H1 (cell line): ENCODE measurements at regions not wholly inside any gene's neighbourhood (a gene's known extent, or its start where the extent isn't known, plus 50 kb on each side); places are given as distances from the start of the nearest gene placed in this dataset.

Experiments used
- CTCF ChIA-PET: fragments of 300-600 bp; sonication (Branson Sonifier 250); formaldehyde crosslinking; loops from one replicate; lab custom pipeline; 2021; ENCODE audit not compliant: partially characterized antibody; lab: Charles Lee
- POLR2A ChIA-PET: fragments of 300-600 bp; sonication (Branson Sonifier 250); formaldehyde crosslinking; loops from one replicate; lab custom pipeline; 2021; ENCODE audit warnings: inconsistent platforms; ENCODE audit not compliant: partially characterized antibody; lab: Charles Lee
- DNase-seq, 2 experiments: peaks; one replicate each; pipeline versions ENCODE4 v3.0.0 to v3.0.0-alpha.2; 2010 to 2022; ENCODE audit warnings: low spot score in 2 of 2, low read depth in 1 of 2, mixed read lengths in 1 of 2
- FAIRE-seq: peaks from 2 replicates; lab custom pipeline; 2011; peaks lifted over from hg19 to GRCh38; lab: Jason Lieb, UNC
- H2AFZ ChIP-seq: 2 replicates; pipeline ENCODE4 v1.8.1; 2012; ENCODE audit warnings: low read length, inconsistent platforms
- H2AK5ac ChIP-seq: 2 replicates; pipeline ENCODE4 v1.6.1; 2013; ENCODE audit warnings: low read depth, low read length
- H2BK120ac ChIP-seq: replicated peaks from 2 replicates; pipeline ENCODE3; 2013; ENCODE audit warnings: low read depth, low read length, inconsistent platforms
- H2BK12ac ChIP-seq: 2 replicates; pipeline ENCODE4 v1.6.1; 2013; ENCODE audit warnings: low read depth, low read length
- H2BK15ac ChIP-seq: 2 replicates; pipeline ENCODE4 v1.6.1; 2013; ENCODE audit warnings: low read length
- H2BK20ac ChIP-seq: 2 replicates; pipeline ENCODE4 v1.6.1; 2013; ENCODE audit warnings: low read length
- H2BK5ac ChIP-seq: 2 replicates; pipeline ENCODE4 v1.6.1; 2013; ENCODE audit warnings: low read depth, low read length
- H3K14ac ChIP-seq: 2 replicates; pipeline ENCODE4 v1.6.1; 2013; ENCODE audit warnings: inconsistent platforms; ENCODE audit not compliant: insufficient read length
- H3K18ac ChIP-seq: 2 replicates; pipeline ENCODE4 v1.6.1; 2013; ENCODE audit warnings: low read length; ENCODE audit errors: extremely low read depth
- H3K23ac ChIP-seq: 2 replicates; pipeline ENCODE4 v1.6.1; 2013; ENCODE audit warnings: inconsistent platforms; ENCODE audit not compliant: insufficient read length
- H3K23me2 ChIP-seq: 2 replicates; pipeline ENCODE4 v1.6.1; 2013; ENCODE audit warnings: low read depth, low read length
- H3K27ac ChIP-seq: 2 replicates; pipeline ENCODE4 v1.6.1; 2011; ENCODE audit warnings: low read depth, low read length, inconsistent platforms
- H3K27me3 ChIP-seq, 4 experiments: replicated peaks in 1 of 4; 1 replicate in 1 of 4; 2 replicates in 3 of 4; pipeline versions ENCODE4 v1.6.1 to v1.8.1; 2011 to 2013; ENCODE audit warnings: low read length in 3 of 4, mild to moderate bottlenecking in 3 of 4, inconsistent platforms in 2 of 4, mixed read lengths in 2 of 4, moderate library complexity in 1 of 4; ENCODE audit not compliant: control insufficient read depth in 3 of 4, insufficient read depth in 3 of 4; ENCODE audit errors: extremely low read depth in 1 of 4
- H3K36me3 ChIP-seq, 4 experiments: 2 replicates each; pipeline versions ENCODE4 v1.6.1 to v1.8.1; 2011 to 2013; ENCODE audit warnings: mild to moderate bottlenecking in 4 of 4, low read length in 3 of 4, moderate library complexity in 2 of 4, control low read depth in 1 of 4, inconsistent platforms in 1 of 4; ENCODE audit not compliant: insufficient read depth in 4 of 4, control insufficient read depth in 2 of 4
- H3K4ac ChIP-seq: replicated peaks from 2 replicates; pipeline ENCODE3; 2013; ENCODE audit warnings: low read length, low read depth, mixed read lengths, inconsistent platforms; ENCODE audit not compliant: insufficient read length
- H3K4me1 ChIP-seq, 4 experiments: replicated peaks in 1 of 4; 1 replicate in 1 of 4; 2 replicates in 3 of 4; pipeline versions ENCODE4 v1.6.1 to v1.8.1; 2011 to 2013; ENCODE audit warnings: low read length in 3 of 4, inconsistent platforms in 2 of 4, mixed read lengths in 1 of 4; ENCODE audit not compliant: insufficient read depth in 4 of 4, control insufficient read depth in 3 of 4
- H3K4me2 ChIP-seq, 2 experiments: 2 replicates each; pipeline versions ENCODE4 v1.6.1 to v1.8.1; 2011 to 2013; ENCODE audit warnings: low read depth in 2 of 2, low read length in 2 of 2, control low read depth in 1 of 2, inconsistent platforms in 1 of 2, mild to moderate bottlenecking in 1 of 2; ENCODE audit not compliant: insufficient read depth in 1 of 2
- H3K4me3 ChIP-seq, 4 experiments: fragments of 200-600, 300-600 bp in 1 of 4; sonication (generic), shearing (Covaris generic), sonication (Bioruptor Twin) in 1 of 4; 2 replicates each; pipeline versions ENCODE4 v1.5.1 to v1.8.1; 2011 to 2016; ENCODE audit warnings: low read length in 4 of 4, low read depth in 3 of 4, control low read depth in 2 of 4, inconsistent platforms in 2 of 4, mild to moderate bottlenecking in 2 of 4, mixed read lengths in 1 of 4, moderate library complexity in 1 of 4; ENCODE audit not compliant: insufficient read depth in 2 of 4; ENCODE audit errors: extremely low read depth in 1 of 4
- H3K56ac ChIP-seq: replicated peaks from 2 replicates; pipeline ENCODE3; 2013; ENCODE audit warnings: low read depth, mild to moderate bottlenecking, mixed read lengths, low read length, inconsistent platforms; ENCODE audit not compliant: insufficient read length
- H3K79me1 ChIP-seq: 2 replicates; pipeline ENCODE4 v1.6.1; 2013; ENCODE audit warnings: low read depth, low read length, control low read depth
- H3K79me2 ChIP-seq, 2 experiments: 2 replicates each; pipeline versions ENCODE4 v1.6.1 to v1.8.1; 2012 to 2013; ENCODE audit warnings: low read length in 2 of 2, mild to moderate bottlenecking in 2 of 2, inconsistent platforms in 1 of 2; ENCODE audit not compliant: insufficient read depth in 2 of 2, control insufficient read depth in 1 of 2
- H3K9ac ChIP-seq, 4 experiments: replicated peaks in 1 of 4; 1 replicate in 1 of 4; 2 replicates in 3 of 4; pipeline versions ENCODE4 v1.6.1 to v1.8.1; 2011 to 2013; ENCODE audit warnings: low read depth in 3 of 4, low read length in 3 of 4, control low read depth in 2 of 4, mild to moderate bottlenecking in 2 of 4, moderate library complexity in 2 of 4, inconsistent platforms in 1 of 4; ENCODE audit errors: extremely low read depth in 1 of 4
- H3K9me3 ChIP-seq, 2 experiments: 2 replicates each; pipeline versions ENCODE4 v1.6.1 to v1.8.1; 2012 to 2013; ENCODE audit warnings: mild to moderate bottlenecking in 2 of 2, moderate library complexity in 2 of 2, control low read depth in 1 of 2, inconsistent platforms in 1 of 2, low read depth in 1 of 2, low read length in 1 of 2, mixed read lengths in 1 of 2; ENCODE audit not compliant: insufficient read depth in 2 of 2
- H4K20me1 ChIP-seq, 2 experiments: replicated peaks in 1 of 2; 2 replicates each; pipeline versions ENCODE3 to v1.8.1; 2011 to 2013; ENCODE audit warnings: inconsistent platforms in 2 of 2, low read length in 2 of 2, mild to moderate bottlenecking in 1 of 2; ENCODE audit not compliant: insufficient read depth in 2 of 2, control insufficient read depth in 1 of 2
- H4K5ac ChIP-seq: 2 replicates; pipeline ENCODE4 v1.6.1; 2013; ENCODE audit warnings: low read length, low read depth, mixed read lengths, inconsistent platforms; ENCODE audit not compliant: insufficient read length
- H4K8ac ChIP-seq: 2 replicates; pipeline ENCODE4 v1.8.0; 2013; ENCODE audit warnings: mild to moderate bottlenecking, moderate library complexity, low read length, inconsistent platforms; ENCODE audit not compliant: insufficient read depth; ENCODE audit errors: extremely low read depth
- H4K91ac ChIP-seq: replicated peaks from 2 replicates; pipeline ENCODE3; 2013; ENCODE audit warnings: low read length, mixed read lengths, inconsistent platforms; ENCODE audit not compliant: insufficient read length
- BACH1 ChIP-seq: IDR thresholded peaks from 2 replicates; pipeline ENCODE4 v1.6.1; 2012; ENCODE audit warnings: low read length, improper control_type of control experiment
- FOSL1 ChIP-seq: IDR thresholded peaks from 2 replicates; pipeline ENCODE4 v1.6.1; 2011; ENCODE audit warnings: mild to moderate bottlenecking, low read depth, low read length, moderate library complexity; ENCODE audit not compliant: insufficient read depth
- GABPA ChIP-seq: IDR thresholded peaks from 2 replicates; pipeline ENCODE4 v1.6.1; 2011; ENCODE audit warnings: mild to moderate bottlenecking, low read length, moderate library complexity, borderline replicate concordance; ENCODE audit not compliant: insufficient read depth
- HDAC6 ChIP-seq: IDR thresholded peaks from one replicate; pipeline ENCODE4 v1.7.1; 2012; ENCODE audit warnings: low read depth, mild to moderate bottlenecking, inconsistent platforms, low read length, moderate library complexity
- JUN ChIP-seq: IDR thresholded peaks from 2 replicates; pipeline ENCODE4 v1.6.1; 2011; ENCODE audit warnings: low read depth, mild to moderate bottlenecking, improper control_type of control experiment, low read length
- KDM1A ChIP-seq: fragments of 200-600, 300-600 bp; sonication (generic); IDR thresholded peaks from 2 replicates; pipeline ENCODE4 v1.7.1; 2016; ENCODE audit warnings: mild to moderate bottlenecking, low read length, borderline replicate concordance
- POLR2A ChIP-seq, 2 experiments: IDR thresholded peaks; 1 replicate in 1 of 2; 2 replicates in 1 of 2; pipeline ENCODE4 v1.6.1; 2011; ENCODE audit warnings: low read depth in 2 of 2, low read length in 2 of 2, mild to moderate bottlenecking in 2 of 2; ENCODE audit errors: control extremely low read depth in 1 of 2
- SIN3A ChIP-seq, 2 experiments: IDR thresholded peaks in 1 of 2; conservative IDR thresholded peaks in 1 of 2; 2 replicates each; pipeline ENCODE4 v1.6.1; 2011 to 2012; ENCODE audit warnings: low read length in 2 of 2, improper control_type of control experiment in 1 of 2, low read depth in 1 of 2, mild to moderate bottlenecking in 1 of 2
- SRF ChIP-seq: IDR thresholded peaks from 2 replicates; pipeline ENCODE4 v1.6.1; 2011; ENCODE audit warnings: mild to moderate bottlenecking, low read depth, low read length, moderate library complexity
- TAF7 ChIP-seq: optimal IDR thresholded peaks from 2 replicates; pipeline ENCODE3; 2011; ENCODE audit warnings: low read depth, mild to moderate bottlenecking, inconsistent platforms, low read length, moderate library complexity, borderline replicate concordance
- WGBS, 2 experiments: shearing (Covaris generic) in 1 of 2; methylation state at CpG; one replicate each; pipeline versions ENCODE4 v1.1.6 to v1.1.7; 2013 to 2015; ENCODE audit warnings: low lambda C conversion rate in 2 of 2, mixed read lengths in 2 of 2, inconsistent platforms in 1 of 2, low coverage in 1 of 2, missing lambda C conversion rate in 1 of 2; ENCODE audit not compliant: insufficient replicate concordance in 2 of 2, insufficient coverage in 1 of 2, insufficient read length in 1 of 2; ENCODE audit errors: extremely low coverage in 1 of 2, missing lambda C conversion rate in 1 of 2; 5-methylcytosine and 5-hydroxymethylcytosine counted together
- TF ChIP-seq, protein P1 (sequence below): IDR thresholded peaks from 2 replicates; pipeline ENCODE4 v1.6.1; 2011; ENCODE audit warnings: low read length, improper control_type of control experiment
- TF ChIP-seq, protein P2 (sequence below): IDR thresholded peaks from 2 replicates; pipeline ENCODE4 v1.6.1; 2011; ENCODE audit warnings: low read depth, mild to moderate bottlenecking, low read length; ENCODE audit not compliant: insufficient read depth

DNA sequence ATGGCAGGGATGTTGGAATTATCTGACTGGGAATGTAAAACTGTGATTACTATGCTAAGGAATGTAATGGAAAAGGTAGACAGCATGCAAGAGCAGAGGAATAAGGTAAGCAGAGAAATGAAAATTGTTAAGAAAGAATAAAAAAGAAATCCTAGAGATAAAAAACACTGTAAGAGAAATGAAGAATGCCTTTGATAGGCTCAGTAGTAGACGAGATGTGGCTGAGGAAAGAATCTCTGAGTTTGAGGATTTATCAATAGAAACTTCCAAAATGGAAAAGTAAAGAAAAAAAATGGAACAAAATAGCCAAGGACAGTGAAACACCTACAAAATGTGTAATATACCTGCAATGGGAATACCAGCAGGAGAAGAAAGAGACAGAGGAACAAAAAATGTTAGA is 468.5 kb upstream of the PIK3R1 start:
- Histone ChIP-seq H3K79me2 (no peaks in the 10 kb centered on the region), H2BK20ac (no peak overlapping the region), H3K27ac (no peak overlapping the region), H3K4me3 (no peak overlapping the region), H3K27me3 (peaks cover 0 to 2% (median 0%) of the 10 kb centered on the region in 4 experiments; a peak in 1 of 7 replicates), H3K23ac (no peak overlapping the region), H2AFZ (no peak overlapping the region), H2AK5ac (no peak overlapping the region), H4K20me1 (no peaks in the 10 kb centered on the region), H3K9ac (no peak overlapping the region), H3K79me1 (no peaks in the 10 kb centered on the region), H3K23me2 (no peaks in the 10 kb centered on the region), H3K56ac (no peak overlapping the region), H2BK120ac (no peak overlapping the region), H3K14ac (no peak overlapping the region), H3K4me2 (no peak overlapping the region), H4K8ac (no peak overlapping the region), H4K5ac (no peak overlapping the region), H2BK5ac (no peak overlapping the region), H4K91ac (no peak overlapping the region), H3K4ac (no peak overlapping the region), H2BK15ac (no peak overlapping the region), H3K36me3 (no peaks in the 10 kb centered on the region), H3K4me1 (peaks cover 0 to 3% (median under 1%) of the 10 kb centered on the region in 4 experiments; a peak in 3 of 7 replicates), H3K9me3 (peaks cover 2 to 3% of the 10 kb centered on the region in 2 experiments; a peak in 2 of 4 replicates), H3K18ac (no peak overlapping the region), H2BK12ac (no peak overlapping the region)
- TF ChIP-seq, protein P1, sequence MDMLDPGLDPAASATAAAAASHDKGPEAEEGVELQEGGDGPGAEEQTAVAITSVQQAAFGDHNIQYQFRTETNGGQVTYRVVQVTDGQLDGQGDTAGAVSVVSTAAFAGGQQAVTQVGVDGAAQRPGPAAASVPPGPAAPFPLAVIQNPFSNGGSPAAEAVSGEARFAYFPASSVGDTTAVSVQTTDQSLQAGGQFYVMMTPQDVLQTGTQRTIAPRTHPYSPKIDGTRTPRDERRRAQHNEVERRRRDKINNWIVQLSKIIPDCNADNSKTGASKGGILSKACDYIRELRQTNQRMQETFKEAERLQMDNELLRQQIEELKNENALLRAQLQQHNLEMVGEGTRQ, result no peak
- TF ChIP-seq KDM1A (no peak), BACH1 (no peak), SRF (no peak), JUN (no peak), SIN3A (conservative IDR thresholded peaks at IDR 0.05 in 1 of 2, IDR thresholded peaks at IDR 0.05 in 1 of 2; ENCODE audit: low read depth in 1 of 2, low read length in 2 of 2) (no peak), GABPA (no peak), POLR2A (IDR thresholded peaks at IDR 0.05; ENCODE audit: control extremely low read depth in 1 of 2, low read depth in 2 of 2, low read length in 2 of 2) (no peak), TAF7 (no peak), HDAC6 (no peak), FOSL1 (no peak)
- TF ChIP-seq, protein P2, sequence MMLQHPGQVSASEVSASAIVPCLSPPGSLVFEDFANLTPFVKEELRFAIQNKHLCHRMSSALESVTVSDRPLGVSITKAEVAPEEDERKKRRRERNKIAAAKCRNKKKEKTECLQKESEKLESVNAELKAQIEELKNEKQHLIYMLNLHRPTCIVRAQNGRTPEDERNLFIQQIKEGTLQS, result no peak
- ChIA-PET POLR2A (no interaction called here), CTCF (no interaction called here)
- no peak for DNase-seq
- WGBS, 2 experiments, result 93% methylated on average over 1 of the region's 1 CpG; no CpG with 5 or more reads in 1 of the 2 experiments
- no peak for FAIRE-seq
